Endothelial cell of umbilical vein (primary cell): ENCODE measurements at regions not wholly inside any gene's neighbourhood (a gene's known extent, or its start where the extent isn't known, plus 50 kb on each side); places are given as distances from the start of the nearest gene placed in this dataset.

Experiments
- CTCF ChIP-seq, 2 donors: IDR thresholded peaks; 1 replicate in 1 of 2; 2 replicates in 1 of 2; pipeline ENCODE4 v1.5.1; 2011; ENCODE audit warnings: low read length in 2 of 2, mild to moderate bottlenecking in 2 of 2, moderate library complexity in 2 of 2, control low read depth in 1 of 2, inconsistent platforms in 1 of 2, low read depth in 1 of 2; ENCODE audit not compliant: insufficient read depth in 1 of 2; ENCODE audit errors: extremely low read depth in 1 of 2
- EZH2 ChIP-seq: IDR thresholded peaks from 2 replicates; pipeline ENCODE4 v1.6.1; 2012; ENCODE audit warnings: borderline replicate concordance, low read depth, mild to moderate bottlenecking, moderate library complexity, low read length, inconsistent platforms; ENCODE audit not compliant: severe bottlenecking
- FOS ChIP-seq: IDR thresholded peaks from 2 replicates; pipeline ENCODE4 v1.6.1; 2011; ENCODE audit warnings: mild to moderate bottlenecking, low read length, moderate library complexity, borderline replicate concordance; ENCODE audit not compliant: insufficient read depth
- GATA2 ChIP-seq: IDR thresholded peaks from 2 replicates; pipeline ENCODE4 v1.7.0; 2011; ENCODE audit warnings: low read depth, mild to moderate bottlenecking, moderate library complexity, mixed read lengths, low read length; ENCODE audit not compliant: insufficient read length, insufficient read depth
- JUN ChIP-seq: IDR thresholded peaks from 2 replicates; pipeline ENCODE4 v1.6.1; 2011; ENCODE audit warnings: borderline replicate concordance, low read depth; ENCODE audit not compliant: insufficient read length, insufficient read depth
- MAX ChIP-seq: IDR thresholded peaks from 2 replicates; pipeline ENCODE4 v1.6.1; 2011; ENCODE audit not compliant: insufficient read depth, insufficient read length
- MYC ChIP-seq: IDR thresholded peaks from one replicate; pipeline ENCODE4 v1.6.1; 2011; ENCODE audit warnings: mild to moderate bottlenecking, low read depth, low read length
- POLR2A ChIP-seq: IDR thresholded peaks from 2 replicates; pipeline ENCODE4 v1.6.1; 2012; ENCODE audit warnings: low read depth, mild to moderate bottlenecking, control low read depth, low read length
- POLR2AphosphoS5 ChIP-seq: IDR thresholded peaks from 2 replicates; pipeline ENCODE4 v1.6.1; 2012; ENCODE audit warnings: low read depth, mild to moderate bottlenecking, control low read depth, low read length, moderate library complexity; ENCODE audit not compliant: insufficient read depth

- no peak for TF ChIP-seq EZH2
- TF ChIP-seq POLR2AphosphoS5, result no peak
- no peak for TF ChIP-seq POLR2A
- no peak for TF ChIP-seq CTCF (IDR thresholded peaks at IDR 0.05; ENCODE audit: extremely low read depth in 1 of 2, insufficient read depth in 1 of 2, low read depth in 1 of 2, low read length in 2 of 2)
- no peak for TF ChIP-seq FOS
- TF ChIP-seq MAX, result no peak
- no peak for TF ChIP-seq MYC
- no peak for TF ChIP-seq JUN
- TF ChIP-seq GATA2, result no peak
Observed at GRCh38 chr2:122062506-122062905, 307.1 kb downstream of the TSN start.
